MG63 (cell line): ENCODE measurements at regions not wholly inside any gene's neighbourhood (a gene's known extent, or its start where the extent isn't known, plus 50 kb on each side); places are given as distances from the start of the nearest gene placed in this dataset.

Experiments
- DNase-seq: peaks from one replicate; pipeline ENCODE4 v3.0.0-alpha.2; 2020
- H3K27me3 ChIP-seq: fragments of 250-450 bp; sonication (Bioruptor Pico); 2 replicates; pipeline ENCODE4 v1.5.1; 2020; ENCODE audit warnings: mild to moderate bottlenecking, moderate library complexity
- H3K36me3 ChIP-seq: fragments of 250-450 bp; sonication (Bioruptor Pico); 2 replicates; pipeline ENCODE4 v1.5.1; 2020; ENCODE audit warnings: mild to moderate bottlenecking, moderate library complexity
- H3K4me3 ChIP-seq: fragments of 250-450 bp; sonication (Bioruptor Pico); 2 replicates; pipeline ENCODE4 v1.5.1; 2020; ENCODE audit warnings: mild to moderate bottlenecking, moderate library complexity
- H3K9me3 ChIP-seq: fragments of 250-450 bp; sonication (Bioruptor Pico); 2 replicates; pipeline ENCODE4 v1.5.1; 2020; ENCODE audit warnings: mild to moderate bottlenecking, moderate library complexity

DNA sequence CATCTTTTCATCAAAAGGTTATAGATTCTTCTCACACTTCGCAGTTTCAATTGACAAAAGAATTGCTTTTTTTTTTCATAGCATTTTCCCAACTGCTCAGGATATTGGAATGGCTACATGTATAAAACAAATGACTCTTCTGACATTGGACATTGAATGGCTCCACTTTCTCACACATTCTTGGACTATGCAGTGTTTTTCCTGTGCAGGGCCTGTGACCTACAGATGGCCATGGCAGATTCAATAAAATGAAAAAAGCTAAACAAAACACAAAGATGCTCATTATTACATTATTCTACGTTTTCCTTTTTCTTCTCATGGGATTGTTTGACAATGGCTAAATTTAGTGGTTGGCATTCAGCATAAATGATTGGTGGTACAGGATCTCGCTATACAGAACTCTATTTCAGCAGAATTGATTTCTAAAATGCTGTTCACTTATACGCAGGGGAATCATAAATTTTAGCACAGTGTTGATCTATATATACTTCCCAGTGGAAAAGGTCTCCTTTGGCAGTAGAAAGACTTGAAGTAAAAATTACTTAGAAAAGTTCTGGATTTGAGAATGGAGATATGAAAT is 115.6 kb upstream of the ADAMTS5 start:
- Histone ChIP-seq H3K36me3 (no peaks in the 10 kb centered on the region), H3K9me3 (no peaks in the 10 kb centered on the region), H3K4me3 (no peak overlapping the region), H3K27me3 (no peaks in the 10 kb centered on the region)
- no peak for DNase-seq

DNA sequence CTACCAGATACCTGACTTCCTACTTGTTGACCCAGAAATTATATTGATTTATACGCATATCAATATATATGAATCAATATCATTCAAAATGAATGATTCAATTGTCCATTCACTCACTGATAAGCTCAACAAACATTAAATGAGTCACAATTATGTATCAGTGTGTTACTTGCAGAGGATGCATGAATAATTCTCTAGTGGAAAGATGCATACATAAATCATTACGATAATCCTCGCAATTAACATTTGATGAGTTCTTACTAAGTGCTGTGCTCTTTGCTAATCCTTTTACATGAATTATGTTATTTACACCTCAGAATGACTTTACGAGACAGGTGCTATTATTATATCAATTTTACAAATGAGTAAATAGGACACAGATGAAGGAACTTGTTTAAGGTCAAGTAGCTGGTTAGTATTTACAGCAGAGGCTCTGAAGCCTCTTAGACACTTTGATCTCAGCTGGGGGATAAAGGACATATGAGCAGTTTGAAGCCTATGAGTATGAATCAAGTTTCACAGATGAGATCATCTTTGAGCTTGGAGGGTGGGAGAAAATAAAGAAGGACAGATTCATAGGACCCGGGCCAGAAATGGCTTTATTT is 112.8 kb upstream of the ADAMTS5 start:
- no peak overlapping the region for H3K4me3 ChIP-seq
- DNase-seq: no peak
- no peaks in the 10 kb centered on the region for H3K36me3 ChIP-seq
- no peaks in the 10 kb centered on the region for H3K9me3 ChIP-seq
- H3K27me3 ChIP-seq: no peaks in the 10 kb centered on the region

DNA sequence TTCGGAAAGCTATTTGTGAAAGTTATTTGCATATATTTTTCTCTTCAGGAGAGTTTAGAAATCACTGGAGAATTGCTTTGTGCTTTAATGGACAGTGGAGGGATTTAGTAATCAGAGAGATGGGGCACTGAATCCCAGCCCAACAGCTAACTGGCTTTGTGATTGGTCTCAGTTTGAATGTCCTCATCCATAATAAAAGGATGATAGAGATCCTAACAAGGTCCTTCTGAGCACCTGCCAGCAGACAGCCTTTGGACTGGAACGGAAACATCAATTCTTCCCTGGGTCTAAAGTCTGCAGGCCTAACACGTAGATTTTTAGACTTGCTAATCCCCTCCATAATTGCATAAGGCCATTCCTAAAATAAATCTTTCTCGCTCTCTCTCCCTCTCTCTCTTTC is 112.0 kb upstream of the ADAMTS5 start:
- no peaks in the 10 kb centered on the region for H3K36me3 ChIP-seq
- DNase-seq: no peak
- H3K27me3 ChIP-seq: no peaks in the 10 kb centered on the region
- no peak overlapping the region for H3K4me3 ChIP-seq
- no peaks in the 10 kb centered on the region for H3K9me3 ChIP-seq

DNA sequence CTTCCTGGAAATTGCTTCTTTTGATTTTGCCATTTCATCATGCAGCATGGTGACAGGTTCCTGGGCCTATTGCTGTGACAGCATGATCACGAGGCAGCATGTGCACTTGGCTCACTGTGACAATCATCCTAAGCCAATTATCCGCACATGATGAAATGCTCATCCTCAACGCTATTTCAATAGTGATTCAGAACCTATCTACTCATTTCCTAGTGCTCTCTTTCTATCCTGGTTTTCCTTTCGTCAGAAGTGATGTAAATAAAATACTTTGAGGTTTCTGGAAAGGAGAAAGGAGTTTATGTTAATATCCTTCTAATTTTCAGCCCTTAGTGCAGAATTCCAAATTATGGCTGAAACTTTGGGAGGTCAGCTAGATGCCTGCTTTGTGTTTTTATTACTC is 110.6 kb upstream of the ADAMTS5 start:
- Histone ChIP-seq H3K4me3 (no peak overlapping the region), H3K9me3 (no peaks in the 10 kb centered on the region), H3K36me3 (no peaks in the 10 kb centered on the region), H3K27me3 (no peaks in the 10 kb centered on the region)
- DNase-seq: no peak

DNA sequence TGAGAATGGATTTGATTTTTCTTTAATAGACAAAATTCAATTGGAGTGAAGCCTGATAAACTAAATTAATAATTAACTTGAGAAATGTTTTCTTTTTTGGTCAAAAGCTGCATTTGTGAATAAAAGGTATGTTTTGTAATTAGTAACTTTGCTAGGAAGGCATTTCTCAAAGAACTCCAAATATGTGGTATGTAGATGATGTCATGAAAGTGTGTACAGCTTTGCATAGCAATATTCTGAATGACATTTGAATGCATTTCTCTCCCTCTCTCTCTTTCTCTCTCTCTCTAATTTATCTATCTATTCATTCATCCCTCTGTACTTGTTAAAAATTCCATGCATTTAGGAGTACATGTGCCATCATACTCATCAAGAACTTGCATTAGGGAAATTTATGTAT is 109.1 kb upstream of the ADAMTS5 start:
- Histone ChIP-seq H3K4me3 (no peak overlapping the region), H3K36me3 (no peaks in the 10 kb centered on the region), H3K27me3 (no peaks in the 10 kb centered on the region), H3K9me3 (no peaks in the 10 kb centered on the region)
- no peak for DNase-seq

DNA sequence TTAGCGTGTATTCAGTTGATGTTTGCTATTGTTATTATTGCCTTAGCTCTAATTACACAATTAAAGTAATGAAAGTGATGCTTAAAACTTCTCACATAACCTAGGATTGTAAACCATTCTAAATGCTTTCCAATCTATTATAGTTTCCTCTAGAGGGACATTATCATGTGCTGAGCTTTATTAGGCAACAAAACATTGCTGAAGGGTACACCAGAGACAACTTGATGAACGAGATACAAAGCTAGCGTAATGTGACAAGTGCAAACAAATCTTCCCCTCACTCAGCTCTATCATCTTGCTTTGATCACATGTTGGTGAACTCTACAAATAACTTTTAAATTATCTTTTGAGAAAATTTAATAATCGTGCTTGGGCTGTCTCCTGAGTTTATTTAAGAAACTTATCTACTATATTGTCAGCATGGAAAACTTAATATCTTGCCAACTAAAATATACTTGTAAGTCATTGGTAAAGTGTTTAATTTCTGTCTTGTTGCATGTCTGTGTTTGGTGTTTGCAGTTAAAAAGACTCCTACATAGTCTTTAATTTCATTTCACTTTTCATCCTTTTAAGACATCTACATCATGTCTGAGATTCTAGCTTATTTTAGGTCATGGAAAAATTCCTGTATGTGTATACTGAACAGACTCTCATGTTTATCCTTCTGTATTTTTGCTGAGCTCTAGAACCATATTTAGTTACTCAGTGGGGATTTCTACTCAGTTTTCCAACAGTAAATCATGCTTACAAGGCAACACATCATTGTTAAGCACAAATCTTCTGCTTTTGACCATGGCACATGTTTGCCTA is 104.2 kb upstream of the ADAMTS5 start:
- H3K9me3 ChIP-seq: peaks cover 3% of the 10 kb centered on the region; the same call in 1 of the 2 replicates
- DNase-seq: no peak
- no peak overlapping the region for H3K4me3 ChIP-seq
- H3K36me3 ChIP-seq: no peaks in the 10 kb centered on the region
- H3K27me3 ChIP-seq: no peaks in the 10 kb centered on the region

DNA sequence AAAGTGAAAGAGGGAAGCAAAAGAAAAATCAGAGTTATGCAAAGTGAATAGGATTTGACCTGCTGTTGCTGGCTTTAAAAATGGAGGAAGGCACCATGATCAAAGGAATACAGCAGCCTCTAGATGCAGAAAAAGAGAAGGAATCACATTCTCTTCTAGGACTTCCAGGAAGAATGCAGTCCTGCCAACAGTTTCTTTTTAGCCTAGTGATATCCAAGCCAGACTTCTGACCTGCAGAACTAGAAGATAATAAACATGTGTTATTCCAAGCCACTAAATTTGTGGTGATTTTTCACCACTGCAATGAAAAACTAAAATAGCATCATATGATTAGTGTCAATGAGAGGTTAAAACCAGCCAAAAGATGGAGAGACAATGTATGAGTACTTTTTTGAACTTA is 101.9 kb upstream of the ADAMTS5 start:
- H3K27me3 ChIP-seq: no peaks in the 10 kb centered on the region
- no peak for DNase-seq

DNA sequence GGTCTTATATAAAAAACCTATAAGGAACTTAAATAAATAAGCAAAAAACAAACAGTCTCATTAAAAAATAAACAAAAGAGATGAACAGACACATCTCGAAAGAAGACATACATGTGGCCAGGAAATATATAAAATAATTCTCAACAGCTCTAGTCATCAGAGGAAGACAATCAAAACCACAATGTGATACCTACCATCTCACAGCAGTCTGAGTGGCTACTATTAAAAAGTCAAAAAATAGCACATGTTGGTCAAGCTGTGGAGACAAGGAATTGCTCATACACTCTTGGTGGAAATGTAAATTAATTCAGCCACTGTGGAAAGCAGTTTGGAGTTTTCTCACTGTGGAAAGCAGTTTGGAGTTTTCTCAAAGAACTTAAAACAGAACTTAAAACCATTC is 100.3 kb upstream of the ADAMTS5 start:
- no peak for DNase-seq
- H3K27me3 ChIP-seq: no peaks in the 10 kb centered on the region
- H3K36me3 ChIP-seq: no peaks in the 10 kb centered on the region
- peaks cover 16% of the 10 kb centered on the region for H3K9me3 ChIP-seq
- no peak overlapping the region for H3K4me3 ChIP-seq

More for the DNA sequence above, 101.9 kb upstream of the ADAMTS5 start:
- Histone ChIP-seq H3K36me3 (no peaks in the 10 kb centered on the region), H3K9me3 (peaks cover 10% of the 10 kb centered on the region), H3K4me3 (no peak overlapping the region)

DNA sequence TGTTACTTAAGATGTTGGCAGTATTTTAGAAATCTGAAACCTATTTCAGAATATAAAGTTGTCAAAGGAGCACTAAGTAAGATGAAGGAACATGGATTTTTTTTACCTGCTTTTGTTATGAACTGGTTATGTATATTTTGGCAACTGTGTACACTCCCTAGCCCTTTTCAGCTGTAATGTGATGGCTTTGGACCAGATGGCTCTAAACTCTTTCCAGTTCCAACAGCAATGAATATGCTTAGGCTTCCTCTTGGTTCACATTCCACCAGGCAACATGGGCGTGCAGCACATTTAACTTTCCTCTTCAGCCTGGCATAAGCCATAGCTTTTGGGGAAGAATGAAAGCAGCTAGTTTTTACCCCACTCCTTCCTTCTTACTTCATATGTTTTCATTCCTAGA is 95.6 kb upstream of the ADAMTS5 start:
- DNase-seq: no peak
- no peaks in the 10 kb centered on the region for H3K27me3 ChIP-seq
- no peaks in the 10 kb centered on the region for H3K36me3 ChIP-seq
- no peak overlapping the region for H3K4me3 ChIP-seq
- H3K9me3 ChIP-seq: peaks cover 18% of the 10 kb centered on the region

DNA sequence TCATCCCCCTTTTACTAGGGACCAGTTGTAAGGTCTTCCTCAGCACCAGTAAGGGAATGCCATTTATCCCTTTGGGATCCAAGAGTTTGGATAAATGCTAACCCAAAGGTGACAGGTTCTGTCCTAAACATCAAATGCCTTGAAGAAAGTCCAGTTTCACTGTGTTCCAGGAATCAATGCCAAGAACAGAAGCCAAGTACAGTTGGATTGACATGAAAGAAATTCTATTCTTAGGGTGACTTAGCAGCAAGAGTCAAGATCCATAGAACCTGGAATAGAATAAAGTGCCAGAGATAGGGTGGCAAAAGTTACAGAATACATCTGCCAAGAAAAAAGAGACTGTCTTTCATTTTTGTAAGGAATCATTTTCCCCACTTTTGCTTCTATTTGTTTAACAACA is 94.9 kb upstream of the ADAMTS5 start:
- H3K27me3 ChIP-seq: no peaks in the 10 kb centered on the region
- DNase-seq: no peak
- no peaks in the 10 kb centered on the region for H3K36me3 ChIP-seq
- H3K9me3 ChIP-seq: peaks cover 18% of the 10 kb centered on the region
- H3K4me3 ChIP-seq: no peak overlapping the region

DNA sequence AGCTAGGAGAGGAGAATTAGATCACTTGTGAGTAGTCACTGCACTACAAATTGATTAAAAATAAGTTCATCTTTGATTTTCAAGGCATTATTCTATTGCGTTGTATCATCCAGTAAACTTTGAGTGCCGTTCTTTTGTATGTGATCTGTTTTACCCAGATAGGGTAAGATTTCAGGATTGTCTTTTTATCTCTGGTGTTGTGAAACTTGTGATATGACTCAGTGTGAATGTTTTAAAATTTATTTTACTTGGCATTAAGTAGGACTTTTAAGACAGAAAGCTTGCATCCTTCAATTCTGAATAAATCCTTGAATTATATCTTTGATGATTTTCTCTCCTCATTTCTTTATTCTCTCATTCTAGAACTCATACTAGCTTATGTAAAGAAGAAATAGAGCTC is 93.3 kb upstream of the ADAMTS5 start:
- H3K36me3 ChIP-seq: no peaks in the 10 kb centered on the region
- H3K27me3 ChIP-seq: no peaks in the 10 kb centered on the region
- DNase-seq: no peak

DNA sequence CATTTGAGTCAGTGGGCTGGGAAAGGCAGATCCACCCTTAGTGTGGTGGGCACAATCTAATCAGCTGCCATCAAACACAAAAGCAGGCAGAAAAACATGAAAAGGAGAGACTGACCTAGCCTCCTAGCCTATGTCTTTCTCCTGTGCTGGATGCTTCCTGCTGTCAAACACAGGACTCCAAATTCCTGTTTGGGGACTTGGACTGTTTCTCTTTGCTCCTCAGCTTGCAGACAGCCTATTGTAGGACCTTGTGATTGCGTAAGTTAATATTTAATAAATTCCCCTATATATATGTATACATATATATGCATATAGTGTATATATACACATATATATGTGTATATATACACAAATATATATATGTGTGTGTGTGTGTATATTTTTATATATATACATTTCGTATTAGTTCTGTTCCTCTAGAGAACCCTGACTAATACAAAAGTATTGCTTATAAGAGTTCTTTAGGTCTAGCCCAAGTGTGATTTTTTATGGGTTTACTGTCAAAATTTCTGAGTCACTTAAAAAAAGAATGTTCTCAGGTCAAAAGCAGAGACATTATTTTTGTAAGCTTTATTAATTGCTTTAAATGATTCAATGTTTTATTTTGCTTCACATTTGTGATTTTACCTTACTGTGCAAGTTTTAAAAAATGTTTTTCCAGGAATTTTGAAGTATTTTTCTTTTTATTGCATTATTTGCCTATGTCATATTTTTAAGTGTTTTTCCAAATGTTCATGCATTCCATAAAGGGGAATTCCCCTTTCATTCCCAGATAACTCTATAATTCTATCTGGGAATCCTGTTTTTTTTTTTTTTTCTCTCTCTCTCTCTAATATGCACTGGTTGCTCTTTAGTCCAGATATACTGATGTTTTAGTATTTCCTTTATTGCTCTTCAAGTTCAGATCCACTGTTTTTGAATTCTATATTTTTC is 92.1 kb upstream of the ADAMTS5 start:
- DNase-seq: no peak
- H3K36me3 ChIP-seq: no peaks in the 10 kb centered on the region
- H3K9me3 ChIP-seq: peaks cover 8% of the 10 kb centered on the region
- no peak overlapping the region for H3K4me3 ChIP-seq
- no peaks in the 10 kb centered on the region for H3K27me3 ChIP-seq

More for the DNA sequence above, 93.3 kb upstream of the ADAMTS5 start:
- peaks cover 14% of the 10 kb centered on the region for H3K9me3 ChIP-seq
- no peak overlapping the region for H3K4me3 ChIP-seq

DNA sequence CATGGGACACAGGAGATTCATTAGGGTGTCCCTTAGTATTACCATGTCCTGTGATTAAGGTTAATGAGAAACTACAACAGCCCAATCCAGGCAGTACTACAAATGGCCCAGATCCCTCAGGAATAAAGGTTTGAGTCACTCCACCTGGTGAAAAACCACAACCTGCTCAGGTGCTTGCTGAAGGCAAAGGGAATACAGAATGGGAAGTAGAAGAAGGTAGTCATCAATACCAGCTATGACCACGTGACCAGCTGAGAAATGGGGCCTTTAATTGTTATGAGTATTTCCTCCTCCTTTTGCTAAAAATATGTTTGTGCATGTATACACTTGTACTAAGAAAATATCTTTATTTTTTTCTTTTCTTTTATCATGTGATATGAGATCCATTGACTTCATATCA is 91.1 kb upstream of the ADAMTS5 start:
- H3K27me3 ChIP-seq: no peaks in the 10 kb centered on the region
- H3K4me3 ChIP-seq: no peak overlapping the region
- no peaks in the 10 kb centered on the region for H3K36me3 ChIP-seq
- peaks cover 3% of the 10 kb centered on the region for H3K9me3 ChIP-seq
- no peak for DNase-seq

DNA sequence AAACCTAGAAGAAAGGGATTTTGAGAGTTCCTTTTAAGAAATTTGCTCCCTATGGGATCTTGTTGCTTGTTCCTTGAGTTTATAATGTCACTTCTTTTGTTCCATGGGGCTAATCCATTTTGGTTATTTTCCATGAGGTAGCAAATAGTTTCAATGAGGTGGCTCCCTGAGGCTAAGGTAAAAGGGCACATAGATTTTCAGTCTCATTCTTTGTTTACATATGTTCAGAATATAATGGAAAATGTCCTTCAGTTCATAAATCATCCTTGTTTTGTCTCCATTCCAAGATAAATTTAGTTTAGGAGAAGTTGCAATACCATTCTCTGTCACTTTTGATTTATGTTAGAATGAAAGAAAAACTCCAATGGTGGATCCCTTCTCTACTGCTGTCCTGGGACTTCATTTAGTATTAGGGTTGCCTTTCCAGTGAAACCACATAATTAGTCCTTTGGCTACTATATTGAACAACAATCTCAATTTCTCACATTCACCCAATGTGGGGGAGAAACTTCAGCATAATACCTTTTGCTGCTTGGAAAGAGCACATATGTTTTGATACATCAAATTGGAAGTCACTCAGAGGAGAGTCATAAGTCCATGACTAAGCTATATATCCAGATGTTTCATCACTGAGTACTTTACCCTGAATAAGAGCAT is 80.9 kb upstream of the ADAMTS5 start:
- H3K9me3 ChIP-seq: no peaks in the 10 kb centered on the region
- no peak overlapping the region for H3K4me3 ChIP-seq
- no peaks in the 10 kb centered on the region for H3K36me3 ChIP-seq
- no peaks in the 10 kb centered on the region for H3K27me3 ChIP-seq
- no peak for DNase-seq

DNA sequence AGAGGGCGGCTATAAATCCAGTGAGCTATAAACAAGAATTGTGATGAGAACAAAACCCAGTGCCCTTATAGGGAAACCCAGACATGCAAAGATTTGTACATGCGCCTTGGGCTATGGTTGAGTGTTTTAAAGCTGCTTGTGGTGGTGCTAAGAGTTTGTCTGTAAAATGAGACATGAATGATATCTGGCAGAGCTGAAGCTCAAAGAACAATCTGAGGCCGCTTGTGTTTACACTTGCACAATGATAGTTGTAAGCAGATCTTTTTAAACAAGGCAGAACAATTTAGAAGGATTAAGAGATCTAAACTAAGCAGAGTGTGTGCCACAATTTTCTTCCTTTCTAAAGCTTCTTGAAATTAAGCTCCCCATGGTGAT is 80.4 kb upstream of the ADAMTS5 start:
- DNase-seq: no peak
- Histone ChIP-seq H3K9me3 (no peaks in the 10 kb centered on the region), H3K4me3 (no peak overlapping the region), H3K27me3 (no peaks in the 10 kb centered on the region), H3K36me3 (no peaks in the 10 kb centered on the region)

DNA sequence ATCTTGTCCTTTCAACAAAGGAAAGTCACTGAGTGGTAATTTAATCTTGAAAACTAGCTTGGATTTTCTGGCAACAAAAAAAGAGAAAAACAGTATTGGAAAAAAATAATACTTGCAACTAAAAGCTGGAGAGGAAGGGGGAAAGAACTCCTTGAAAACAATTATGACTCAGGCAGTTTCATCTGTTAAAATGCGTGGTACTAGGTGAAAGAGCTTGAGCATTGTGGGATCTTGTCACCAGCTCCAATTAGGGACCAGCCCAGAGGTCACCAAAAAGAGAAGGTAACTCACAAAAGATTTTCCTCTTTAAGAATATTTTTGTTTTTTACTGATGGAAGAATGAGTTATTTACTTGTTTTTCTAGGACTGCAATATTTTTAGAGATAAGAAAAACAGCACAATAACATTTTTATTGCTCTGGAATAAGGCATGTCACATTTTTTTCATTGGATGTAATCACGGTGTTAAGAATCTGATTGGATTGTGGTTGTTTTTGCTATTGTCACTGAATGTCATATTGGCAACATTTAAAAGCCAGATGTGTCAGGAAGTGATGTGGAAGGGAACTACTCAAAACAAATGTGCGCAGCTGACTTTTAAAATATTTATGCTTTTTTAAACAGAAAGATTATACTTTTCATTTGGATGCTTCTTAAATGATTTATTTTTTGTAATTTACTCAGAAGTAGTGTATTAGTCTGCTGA is 78.5 kb upstream of the ADAMTS5 start:
- no peak for DNase-seq

More for the DNA sequence above, 78.5 kb upstream of the ADAMTS5 start:
- Histone ChIP-seq H3K27me3 (no peaks in the 10 kb centered on the region), H3K4me3 (no peak overlapping the region), H3K9me3 (no peaks in the 10 kb centered on the region), H3K36me3 (no peaks in the 10 kb centered on the region)
